PC-9 (cell line): ENCODE measurements at regions not wholly inside any gene's neighbourhood (a gene's known extent, or its start where the extent isn't known, plus 50 kb on each side); places are given as distances from the start of the nearest gene placed in this dataset.

ENCODE experiments used
- BruUV-seq: library from RNA; stranded (reverse); fragments of 400-500 nt; replicated peaks from 2 replicates; lab custom pipeline; 2021; lab: Mats Ljungman, UMichigan
- CTCF ChIA-PET: fragments of 300-600 bp; sonication (Branson Sonifier 250); formaldehyde crosslinking; loops from one replicate; lab custom pipeline; 2022; ENCODE audit warnings: antibody characterized with exemption; lab: Charles Lee
- POLR2A ChIA-PET: fragments of 300-600 bp; sonication (Branson Sonifier 250); formaldehyde crosslinking; loops from one replicate; lab custom pipeline; 2022; ENCODE audit warnings: antibody characterized with exemption; ENCODE audit not compliant: unreplicated experiment; lab: Charles Lee
- DNase-seq, 2 experiments: peaks; one replicate each; pipeline versions ENCODE4 v3.0.0 to v3.0.0-alpha.2; 2015 to 2022; ENCODE audit warnings: mixed read lengths in 1 of 2
- H2AFZ ChIP-seq: fragments of 200-600 bp; sonication (generic); 2 replicates; pipeline ENCODE4 v1.8.1; 2017; ENCODE audit warnings: antibody characterized with exemption
- H3F3A ChIP-seq: fragments of 200-600 bp; sonication (generic); 2 replicates; pipeline ENCODE4 v1.8.1; 2017; ENCODE audit warnings: antibody characterized with exemption, mild to moderate bottlenecking, low read depth; ENCODE audit not compliant: insufficient read depth
- H3K27ac ChIP-seq: fragments of 200-600 bp; sonication (generic); 2 replicates; pipeline ENCODE4 v1.6.1; 2016; ENCODE audit warnings: mixed run types
- H3K27me3 ChIP-seq: fragments of 200-600 bp; sonication (generic); 2 replicates; pipeline ENCODE4 v1.6.1; 2016; ENCODE audit warnings: low read depth, mixed run types; ENCODE audit not compliant: insufficient read depth
- H3K36me3 ChIP-seq: fragments of 200-600 bp; sonication (generic); 2 replicates; pipeline ENCODE4 v1.6.1; 2016; ENCODE audit warnings: low read depth, mixed run types
- H3K4me1 ChIP-seq: fragments of 200-600 bp; sonication (generic); replicated peaks from 2 replicates; pipeline ENCODE4 v1.6.1; 2016; ENCODE audit warnings: mixed run types; ENCODE audit not compliant: insufficient read depth
- H3K4me2 ChIP-seq: fragments of 200-600 bp; sonication (generic); 2 replicates; pipeline ENCODE4 v1.6.1; 2017; ENCODE audit warnings: mixed run types
- H3K4me3 ChIP-seq: fragments of 200-600 bp; sonication (generic); 2 replicates; pipeline ENCODE4 v1.6.1; 2016; ENCODE audit warnings: mixed run types
- H3K79me2 ChIP-seq: fragments of 200-600 bp; sonication (generic); 2 replicates; pipeline ENCODE4 v1.6.1; 2017; ENCODE audit warnings: low read depth, mixed run types
- H3K9me2 ChIP-seq: fragments of 200-600 bp; sonication (generic); 2 replicates; pipeline ENCODE4 v1.8.1; 2017; ENCODE audit warnings: mild to moderate bottlenecking; ENCODE audit not compliant: insufficient read depth
- H3K9me3 ChIP-seq: fragments of 200-600 bp; sonication (generic); 2 replicates; pipeline ENCODE4 v1.8.1; 2016; ENCODE audit warnings: low read depth; ENCODE audit not compliant: insufficient read depth
- H4K20me1 ChIP-seq: fragments of 200-600 bp; sonication (generic); 2 replicates; pipeline ENCODE4 v1.8.1; 2017; ENCODE audit not compliant: insufficient read depth
- EZH2 ChIP-seq: fragments of 200-600 bp; sonication (generic); IDR thresholded peaks from 2 replicates; pipeline ENCODE4 v1.8.0; 2017; ENCODE audit warnings: antibody characterized with exemption, low read depth
- intact Hi-C: fragments of 100-400 bp; cut with micrococcal nuclease; formaldehyde crosslinking; loops from one replicate; pipeline ENCODE4 v1.10.0; 2022; ENCODE audit not compliant: unreplicated experiment
- TF ChIP-seq, protein P1 (sequence below): fragments of 200-600 bp; sonication (generic); conservative IDR thresholded peaks from 2 replicates; pipeline ENCODE4 v1.6.1; 2017; ENCODE audit warnings: mixed run types, antibody characterized with exemption, mild to moderate bottlenecking, moderate library complexity

DNA sequence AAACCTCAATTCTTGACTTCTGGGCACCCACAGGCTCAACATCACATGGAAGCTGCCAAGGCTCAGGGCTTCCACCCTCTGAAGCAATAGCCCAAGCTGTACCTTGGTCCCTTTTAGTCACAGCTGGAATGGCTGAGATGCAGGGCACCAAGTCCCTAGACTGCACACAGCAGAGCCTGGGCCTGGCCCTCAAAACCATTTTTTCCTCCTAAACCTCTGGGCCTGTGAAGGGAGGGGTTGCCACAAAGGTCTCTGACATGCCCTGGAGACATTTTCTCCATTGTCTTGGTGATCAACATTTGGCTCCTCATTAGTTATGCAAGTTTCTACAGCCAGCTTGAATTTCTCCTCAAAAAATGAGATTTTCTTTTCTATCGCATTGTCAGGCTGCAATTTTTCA, 382.7 kb upstream of the RASGEF1B start:
- POLR2A ChIA-PET, result no interaction called here
- no peaks in the 10 kb centered on the region for H4K20me1 ChIP-seq
- TF ChIP-seq, protein P1, sequence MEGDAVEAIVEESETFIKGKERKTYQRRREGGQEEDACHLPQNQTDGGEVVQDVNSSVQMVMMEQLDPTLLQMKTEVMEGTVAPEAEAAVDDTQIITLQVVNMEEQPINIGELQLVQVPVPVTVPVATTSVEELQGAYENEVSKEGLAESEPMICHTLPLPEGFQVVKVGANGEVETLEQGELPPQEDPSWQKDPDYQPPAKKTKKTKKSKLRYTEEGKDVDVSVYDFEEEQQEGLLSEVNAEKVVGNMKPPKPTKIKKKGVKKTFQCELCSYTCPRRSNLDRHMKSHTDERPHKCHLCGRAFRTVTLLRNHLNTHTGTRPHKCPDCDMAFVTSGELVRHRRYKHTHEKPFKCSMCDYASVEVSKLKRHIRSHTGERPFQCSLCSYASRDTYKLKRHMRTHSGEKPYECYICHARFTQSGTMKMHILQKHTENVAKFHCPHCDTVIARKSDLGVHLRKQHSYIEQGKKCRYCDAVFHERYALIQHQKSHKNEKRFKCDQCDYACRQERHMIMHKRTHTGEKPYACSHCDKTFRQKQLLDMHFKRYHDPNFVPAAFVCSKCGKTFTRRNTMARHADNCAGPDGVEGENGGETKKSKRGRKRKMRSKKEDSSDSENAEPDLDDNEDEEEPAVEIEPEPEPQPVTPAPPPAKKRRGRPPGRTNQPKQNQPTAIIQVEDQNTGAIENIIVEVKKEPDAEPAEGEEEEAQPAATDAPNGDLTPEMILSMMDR, result no peak
- no peak for TF ChIP-seq EZH2
- DNase-seq, result no peak
- intact Hi-C loops, result no loop called here
- no peaks in the 10 kb centered on the region for H3F3A ChIP-seq
- CTCF ChIA-PET, result no interaction called here
- no peaks in the 10 kb centered on the region for H3K9me3 ChIP-seq
- H3K27ac ChIP-seq, result no peak overlapping the region
- no peak overlapping the region for H2AFZ ChIP-seq
- no TSS peak for BruUV-seq
- no peaks in the 10 kb centered on the region for H3K4me1 ChIP-seq
- H3K4me2 ChIP-seq, result no peak overlapping the region
- H3K9me2 ChIP-seq, result no peaks in the 10 kb centered on the region
- no peaks in the 10 kb centered on the region for H3K36me3 ChIP-seq
- H3K79me2 ChIP-seq, result no peaks in the 10 kb centered on the region
- H3K4me3 ChIP-seq, result no peak overlapping the region
- H3K27me3 ChIP-seq, result no peaks in the 10 kb centered on the region

DNA sequence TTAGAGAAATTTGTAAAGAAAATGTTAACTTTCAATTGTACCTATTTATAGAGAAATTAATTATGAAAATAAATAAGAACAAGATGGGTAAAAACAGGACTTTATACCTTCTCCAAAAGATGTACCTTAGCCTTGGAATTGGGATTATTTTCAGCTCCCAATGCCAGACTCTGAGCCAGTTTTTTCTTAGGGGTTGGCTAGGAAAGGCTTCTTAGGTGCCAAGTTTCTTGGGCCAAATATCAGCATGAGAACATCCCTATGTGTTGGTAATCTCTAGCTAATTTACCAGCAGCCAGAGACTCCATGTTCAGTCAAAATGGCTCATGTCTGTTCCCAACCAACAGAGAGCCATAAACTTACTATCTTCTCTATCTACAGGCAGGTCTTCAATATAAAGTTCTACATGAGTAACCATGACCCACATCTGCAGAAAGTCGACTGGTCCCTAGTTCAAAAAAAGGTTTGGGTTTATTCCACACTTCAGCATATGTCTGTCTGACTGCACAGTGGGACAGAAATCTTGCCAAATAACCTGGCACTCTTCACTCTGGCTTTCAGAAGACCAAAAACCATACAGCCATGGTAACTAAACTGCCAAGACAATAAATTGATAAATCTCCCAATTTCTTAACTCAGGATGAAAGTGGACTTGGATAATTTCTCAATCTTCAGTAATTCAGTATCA, 380.5 kb upstream of the RASGEF1B start:
- no peaks in the 10 kb centered on the region for H3K4me1 ChIP-seq
- H3K9me2 ChIP-seq, result no peaks in the 10 kb centered on the region
- ChIA-PET POLR2A (no interaction called here), CTCF (no interaction called here)
- TF ChIP-seq EZH2, result no peak
- TF ChIP-seq, protein P1, result no peak
- no peak for DNase-seq
- no peaks in the 10 kb centered on the region for H3K9me3 ChIP-seq
- intact Hi-C loops, result no loop called here
- no peak overlapping the region for H2AFZ ChIP-seq
- H3K27ac ChIP-seq, result no peak overlapping the region
- H3K4me2 ChIP-seq, result no peak overlapping the region
- no peaks in the 10 kb centered on the region for H3F3A ChIP-seq
- no TSS peak for BruUV-seq
- H3K36me3 ChIP-seq, result no peaks in the 10 kb centered on the region
- H3K79me2 ChIP-seq, result no peaks in the 10 kb centered on the region
- no peaks in the 10 kb centered on the region for H3K27me3 ChIP-seq
- H3K4me3 ChIP-seq, result no peak overlapping the region
- no peaks in the 10 kb centered on the region for H4K20me1 ChIP-seq

DNA sequence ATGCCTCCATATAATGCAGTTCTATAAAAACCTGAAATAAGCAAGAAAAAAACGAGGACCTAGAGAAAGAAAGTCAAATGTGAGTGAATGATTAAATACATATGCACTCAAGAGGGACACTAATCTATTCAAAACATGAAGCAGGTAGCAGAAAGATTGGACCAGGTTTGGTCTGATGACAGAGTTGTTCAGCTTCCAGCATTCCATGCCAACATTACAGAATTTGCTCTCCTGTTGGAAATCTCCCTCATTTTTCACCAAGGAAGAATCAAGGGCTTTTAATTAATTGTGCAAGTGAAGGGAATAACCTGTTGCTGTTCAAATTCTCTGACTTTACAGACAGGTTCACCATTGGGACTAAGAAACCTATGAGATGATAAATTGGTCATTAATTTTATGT, 379.0 kb upstream of the RASGEF1B start:
- Histone ChIP-seq H3K4me1 (no peaks in the 10 kb centered on the region), H3K27me3 (no peaks in the 10 kb centered on the region), H2AFZ (no peak overlapping the region), H3K9me2 (no peaks in the 10 kb centered on the region), H3K9me3 (no peaks in the 10 kb centered on the region), H3K36me3 (no peaks in the 10 kb centered on the region), H3F3A (no peaks in the 10 kb centered on the region), H3K4me2 (no peak overlapping the region), H3K79me2 (no peaks in the 10 kb centered on the region), H3K27ac (no peak overlapping the region), H3K4me3 (no peak overlapping the region), H4K20me1 (no peaks in the 10 kb centered on the region)
- intact Hi-C loops, result no loop called here
- no peak for DNase-seq
- ChIA-PET POLR2A (no interaction called here), CTCF (no interaction called here)
- BruUV-seq, result no TSS peak
- TF ChIP-seq EZH2, result no peak
- TF ChIP-seq, protein P1, result no peak
